ENCODE measurements at regions not wholly inside any gene's neighbourhood (a gene's known extent, or its start where the extent isn't known, plus 50 kb on each side); places are given as distances from the start of the nearest gene placed in this dataset.

GRCh38 chr9:115781070-115781736 lies 372.4 kb upstream of the PAPPA start:
- no peak for DNase-seq (ENCODE audit: low spot score)
- in situ Hi-C loops (cut with MboI; ENCODE audit: low pct_unique_long_range_greater_than_20kb, low sequenced_read_pairs, unreplicated experiment): no loop called here
- TF ChIP-seq, protein P1, sequence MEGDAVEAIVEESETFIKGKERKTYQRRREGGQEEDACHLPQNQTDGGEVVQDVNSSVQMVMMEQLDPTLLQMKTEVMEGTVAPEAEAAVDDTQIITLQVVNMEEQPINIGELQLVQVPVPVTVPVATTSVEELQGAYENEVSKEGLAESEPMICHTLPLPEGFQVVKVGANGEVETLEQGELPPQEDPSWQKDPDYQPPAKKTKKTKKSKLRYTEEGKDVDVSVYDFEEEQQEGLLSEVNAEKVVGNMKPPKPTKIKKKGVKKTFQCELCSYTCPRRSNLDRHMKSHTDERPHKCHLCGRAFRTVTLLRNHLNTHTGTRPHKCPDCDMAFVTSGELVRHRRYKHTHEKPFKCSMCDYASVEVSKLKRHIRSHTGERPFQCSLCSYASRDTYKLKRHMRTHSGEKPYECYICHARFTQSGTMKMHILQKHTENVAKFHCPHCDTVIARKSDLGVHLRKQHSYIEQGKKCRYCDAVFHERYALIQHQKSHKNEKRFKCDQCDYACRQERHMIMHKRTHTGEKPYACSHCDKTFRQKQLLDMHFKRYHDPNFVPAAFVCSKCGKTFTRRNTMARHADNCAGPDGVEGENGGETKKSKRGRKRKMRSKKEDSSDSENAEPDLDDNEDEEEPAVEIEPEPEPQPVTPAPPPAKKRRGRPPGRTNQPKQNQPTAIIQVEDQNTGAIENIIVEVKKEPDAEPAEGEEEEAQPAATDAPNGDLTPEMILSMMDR (IDR thresholded peaks at IDR 0.05; ENCODE audit: extremely low read depth, insufficient read depth, missing control alignments): no peak

DNA sequence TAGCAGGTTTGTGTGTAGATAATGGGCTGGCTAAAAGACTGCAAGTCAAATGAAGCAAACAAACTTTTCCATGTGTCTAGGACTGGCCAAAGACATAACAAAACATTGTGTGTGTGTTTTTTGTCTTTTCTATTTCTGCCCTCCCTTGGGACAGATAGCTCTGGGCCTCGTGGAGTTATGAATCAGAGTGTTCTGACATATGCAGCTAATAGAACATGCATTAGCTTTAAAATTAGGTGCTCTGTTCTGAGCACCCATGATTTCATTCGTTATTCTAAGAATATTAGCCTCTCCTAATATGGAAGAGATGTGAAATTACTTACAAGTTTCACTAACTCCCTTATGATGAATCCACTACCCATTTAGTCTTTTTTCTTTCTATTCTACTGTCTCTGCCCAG lies 367.3 kb upstream of the PAPPA start:
- in situ Hi-C loops (cut with MboI; ENCODE audit: low pct_unique_long_range_greater_than_20kb, low sequenced_read_pairs, unreplicated experiment): no loop called here
- TF ChIP-seq, protein P1 (IDR thresholded peaks at IDR 0.05; ENCODE audit: extremely low read depth, insufficient read depth, missing control alignments): no peak
- DNase-seq (ENCODE audit: low spot score): no peak

- in situ Hi-C loops (cut with MboI; ENCODE audit: low pct_unique_long_range_greater_than_20kb, low sequenced_read_pairs, unreplicated experiment): no loop called here
- TF ChIP-seq, protein P1 (IDR thresholded peaks at IDR 0.05; ENCODE audit: extremely low read depth, insufficient read depth, missing control alignments): no peak
- DNase-seq (ENCODE audit: low spot score): no peak
These were observed 363.1 kb upstream of the PAPPA start for GRCh38 chr9:115790520-115790919.

DNA sequence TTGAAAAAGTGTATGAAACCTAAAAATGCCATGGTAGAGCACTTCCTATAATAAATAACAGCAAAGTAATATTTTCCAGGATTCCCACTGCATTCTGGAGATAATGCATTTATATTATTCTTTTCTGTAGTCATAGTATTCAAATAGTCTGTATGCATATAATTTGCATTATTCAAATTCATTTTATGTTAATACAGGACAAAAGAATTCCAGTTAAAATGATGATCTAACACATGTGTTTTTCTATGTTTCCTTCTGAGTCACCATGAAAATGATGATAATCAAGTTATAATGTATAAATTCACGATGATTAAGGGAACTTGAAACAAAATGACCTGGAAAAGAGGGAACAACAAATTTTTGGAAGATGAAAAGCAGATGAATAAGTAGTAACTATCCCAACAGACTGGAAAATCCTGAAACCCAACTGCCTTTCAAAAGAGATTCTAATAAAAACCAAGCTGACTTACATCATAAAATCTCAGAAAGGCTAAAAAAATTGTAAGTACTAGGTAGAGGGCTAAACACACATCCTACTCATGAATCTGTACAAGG lies 358.6 kb upstream of the PAPPA start:
- no peak for DNase-seq (ENCODE audit: low spot score)
- TF ChIP-seq, protein P1 (IDR thresholded peaks at IDR 0.05; ENCODE audit: extremely low read depth, insufficient read depth, missing control alignments): no peak
- in situ Hi-C loops (cut with MboI; ENCODE audit: low pct_unique_long_range_greater_than_20kb, low sequenced_read_pairs, unreplicated experiment): no loop called here

DNA sequence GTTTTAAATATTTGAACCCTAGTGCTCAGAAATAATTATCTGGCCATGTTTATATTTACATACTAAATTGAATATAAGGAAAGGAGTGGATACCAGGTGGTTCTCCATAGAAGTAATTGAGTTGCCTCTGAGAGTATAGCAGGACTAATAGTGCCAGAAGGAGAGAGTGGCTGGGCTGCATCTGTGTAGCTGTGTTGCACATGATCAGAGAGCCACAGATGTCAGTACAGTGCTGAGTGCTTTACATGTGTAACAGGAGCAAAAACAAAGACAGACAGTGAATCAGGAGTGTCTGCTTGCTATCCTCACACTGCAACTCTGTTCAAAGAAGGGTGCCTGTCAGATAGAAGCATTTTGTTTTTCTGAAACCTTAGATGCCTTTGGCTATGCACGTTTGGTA lies 353.9 kb upstream of the PAPPA start:
- DNase-seq (ENCODE audit: low spot score): no peak
- in situ Hi-C loops (cut with MboI; ENCODE audit: low pct_unique_long_range_greater_than_20kb, low sequenced_read_pairs, unreplicated experiment): no loop called here
- TF ChIP-seq, protein P1 (IDR thresholded peaks at IDR 0.05; ENCODE audit: extremely low read depth, insufficient read depth, missing control alignments): no peak

DNA sequence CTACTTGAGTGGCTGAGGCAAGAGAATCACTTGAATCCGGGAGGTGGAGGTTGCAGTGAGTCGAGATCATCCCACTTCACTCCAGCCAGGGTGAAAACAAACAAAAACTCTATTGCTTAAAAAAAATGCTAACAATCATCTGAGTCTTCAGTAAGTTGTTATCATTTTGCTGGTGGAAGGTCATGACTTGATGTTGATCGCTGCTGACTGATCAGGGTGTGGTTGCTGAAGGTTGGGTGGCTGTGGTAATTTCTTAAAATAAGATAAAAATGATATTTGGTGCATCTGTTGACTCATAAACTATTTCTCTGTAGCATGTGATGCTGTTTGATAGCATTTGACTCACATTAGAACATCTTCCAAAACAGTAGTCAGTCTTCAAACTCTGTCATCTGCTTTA lies 349.4 kb upstream of the PAPPA start:
- no peak for DNase-seq (ENCODE audit: low spot score)

More for the DNA sequence above, 349.4 kb upstream of the PAPPA start:
- TF ChIP-seq, protein P1 (IDR thresholded peaks at IDR 0.05; ENCODE audit: extremely low read depth, insufficient read depth, missing control alignments): no peak
- in situ Hi-C loops (cut with MboI; ENCODE audit: low pct_unique_long_range_greater_than_20kb, low sequenced_read_pairs, unreplicated experiment): no loop called here
